ENCODE measurements at regions not wholly inside any gene's neighbourhood (a gene's known extent, or its start where the extent isn't known, plus 50 kb on each side); places are given as distances from the start of the nearest gene placed in this dataset.

DNA sequence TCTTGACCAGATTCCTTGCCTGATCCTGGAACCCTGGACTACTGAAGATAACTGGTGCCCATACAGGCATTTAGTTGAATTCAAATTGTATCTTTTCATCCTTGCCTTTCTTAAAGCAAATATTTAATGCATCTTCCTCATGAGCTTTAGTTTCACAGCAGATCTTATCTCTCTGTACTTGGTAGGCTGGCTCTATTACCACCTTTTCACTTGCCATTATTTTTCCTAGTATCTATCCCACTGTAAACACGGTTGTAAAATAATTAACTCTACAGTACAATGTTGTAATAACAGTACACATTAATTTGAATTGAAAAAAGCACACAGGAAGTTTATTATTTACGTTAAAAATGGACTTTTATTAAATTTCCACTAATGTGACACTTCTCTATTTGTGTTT lies 1286.9 kb downstream of the GRIK2 start:
- TF ChIP-seq, protein P1, sequence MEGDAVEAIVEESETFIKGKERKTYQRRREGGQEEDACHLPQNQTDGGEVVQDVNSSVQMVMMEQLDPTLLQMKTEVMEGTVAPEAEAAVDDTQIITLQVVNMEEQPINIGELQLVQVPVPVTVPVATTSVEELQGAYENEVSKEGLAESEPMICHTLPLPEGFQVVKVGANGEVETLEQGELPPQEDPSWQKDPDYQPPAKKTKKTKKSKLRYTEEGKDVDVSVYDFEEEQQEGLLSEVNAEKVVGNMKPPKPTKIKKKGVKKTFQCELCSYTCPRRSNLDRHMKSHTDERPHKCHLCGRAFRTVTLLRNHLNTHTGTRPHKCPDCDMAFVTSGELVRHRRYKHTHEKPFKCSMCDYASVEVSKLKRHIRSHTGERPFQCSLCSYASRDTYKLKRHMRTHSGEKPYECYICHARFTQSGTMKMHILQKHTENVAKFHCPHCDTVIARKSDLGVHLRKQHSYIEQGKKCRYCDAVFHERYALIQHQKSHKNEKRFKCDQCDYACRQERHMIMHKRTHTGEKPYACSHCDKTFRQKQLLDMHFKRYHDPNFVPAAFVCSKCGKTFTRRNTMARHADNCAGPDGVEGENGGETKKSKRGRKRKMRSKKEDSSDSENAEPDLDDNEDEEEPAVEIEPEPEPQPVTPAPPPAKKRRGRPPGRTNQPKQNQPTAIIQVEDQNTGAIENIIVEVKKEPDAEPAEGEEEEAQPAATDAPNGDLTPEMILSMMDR (conservative IDR thresholded peaks at IDR 0.05; ENCODE audit: low read depth, low read length), result no peak
- no peak for TF ChIP-seq EZH2 (IDR thresholded peaks at IDR 0.05; ENCODE audit: low read length, unreplicated experiment)
- TF ChIP-seq EZH2phosphoT487 (IDR thresholded peaks at IDR 0.05; ENCODE audit: borderline replicate concordance, low read length), result no peak

Measured in PC-3 (cell line).